Panc1 (cell line): ENCODE measurements at regions not wholly inside any gene's neighbourhood (a gene's known extent, or its start where the extent isn't known, plus 50 kb on each side); places are given as distances from the start of the nearest gene placed in this dataset.

Experiments used
- ATAC-seq: fragments of 200-7000 bp; cut with Tn5 transposase; 2 replicates; pipeline ENCODE4 v1.9.1; 2020; ENCODE audit warnings: mild to moderate bottlenecking, moderate library complexity
- BruUV-seq: library from RNA; stranded (reverse); fragments of 400-500 nt; replicated peaks from 2 replicates; lab custom pipeline; 2021; lab: Mats Ljungman, UMichigan
- CTCF ChIA-PET: fragments of 300-600 bp; sonication (Branson Sonifier 250); formaldehyde crosslinking; loops from one replicate; lab custom pipeline; 2022; ENCODE audit warnings: antibody characterized with exemption; lab: Charles Lee
- POLR2A ChIA-PET: fragments of 300-600 bp; sonication (Branson Sonifier 250); formaldehyde crosslinking; loops from one replicate; lab custom pipeline; 2022; ENCODE audit warnings: antibody characterized with exemption; lab: Charles Lee
- DNase-seq: peaks from one replicate; pipeline ENCODE4 v3.0.0-alpha.2; 2010; ENCODE audit warnings: low read depth, low spot score
- H3K27ac ChIP-seq: 2 replicates; pipeline ENCODE4 v1.5.1; 2011; ENCODE audit warnings: mild to moderate bottlenecking, low read length, inconsistent platforms
- H3K27me3 ChIP-seq: fragments of 200-500 bp; sonication (Bioruptor generic); 2 replicates; pipeline ENCODE4 v1.6.0; 2014; ENCODE audit warnings: low read length, inconsistent platforms; ENCODE audit not compliant: control insufficient read depth, insufficient read depth
- H3K36me3 ChIP-seq: fragments of 200-500 bp; sonication (Bioruptor generic); 2 replicates; pipeline ENCODE4 v1.5.1; 2014; ENCODE audit warnings: inconsistent platforms, mild to moderate bottlenecking, low read length, moderate library complexity; ENCODE audit not compliant: control insufficient read depth, insufficient read depth
- H3K4me1 ChIP-seq: 2 replicates; pipeline ENCODE4 v1.5.1; 2011; ENCODE audit warnings: inconsistent platforms, mild to moderate bottlenecking, low read length, moderate library complexity; ENCODE audit not compliant: control insufficient read depth, insufficient read depth
- H3K4me3 ChIP-seq, 2 experiments: 2 replicates each; pipeline ENCODE4 v1.5.1; 2011 to 2012; ENCODE audit warnings: low read depth in 2 of 2, low read length in 2 of 2, mild to moderate bottlenecking in 2 of 2, inconsistent platforms in 1 of 2, moderate library complexity in 1 of 2
- H3K9me3 ChIP-seq: fragments of 200-500 bp; sonication (Bioruptor generic); 2 replicates; pipeline ENCODE4 v1.5.1; 2014; ENCODE audit warnings: low read depth, mild to moderate bottlenecking, inconsistent platforms, low read length, moderate library complexity; ENCODE audit not compliant: control insufficient read depth, insufficient read depth
- POLR2AphosphoS5 ChIP-seq: IDR thresholded peaks from 2 replicates; pipeline ENCODE4 v1.6.1; 2012; ENCODE audit warnings: mild to moderate bottlenecking, low read depth, low read length, moderate library complexity
- SIN3A ChIP-seq: IDR thresholded peaks from 2 replicates; pipeline ENCODE4 v1.6.1; 2012; ENCODE audit warnings: low read depth, mild to moderate bottlenecking, low read length, moderate library complexity, borderline replicate concordance; ENCODE audit not compliant: insufficient read depth
- TCF7L2 ChIP-seq: IDR thresholded peaks from 2 replicates; pipeline ENCODE4 v1.6.1; 2011; ENCODE audit warnings: mild to moderate bottlenecking, low read depth, low read length, inconsistent platforms
- in situ Hi-C: cut with HindIII; loops from 2 replicates; pipeline ENCODE4 v1.10.0; 2016; ENCODE audit warnings: low sequenced_read_pairs, low pct_unique_long_range_greater_than_20kb
- intact Hi-C: fragments of 100-400 bp; cut with micrococcal nuclease; formaldehyde crosslinking; loops from one replicate; pipeline ENCODE4 v1.10.0; 2022; ENCODE audit not compliant: unreplicated experiment
- TF ChIP-seq, protein P1 (sequence below): fragments of 450-650 bp; IDR thresholded peaks from 2 replicates; pipeline ENCODE4 v1.5.1; 2017; ENCODE audit warnings: mild to moderate bottlenecking
- TF ChIP-seq, protein P2 (sequence below), 2 experiments: IDR thresholded peaks; 2 replicates each; pipeline ENCODE4 v1.6.1; 2011 to 2012; ENCODE audit warnings: low read depth in 2 of 2, control low read depth in 1 of 2, low read length in 1 of 2, mild to moderate bottlenecking in 1 of 2, moderate library complexity in 1 of 2; ENCODE audit not compliant: insufficient read depth in 1 of 2

- ATAC-seq: no peak
Measured at GRCh38 chr18:38633333-38633732, 1067.7 kb upstream of the CELF4 start.

DNA sequence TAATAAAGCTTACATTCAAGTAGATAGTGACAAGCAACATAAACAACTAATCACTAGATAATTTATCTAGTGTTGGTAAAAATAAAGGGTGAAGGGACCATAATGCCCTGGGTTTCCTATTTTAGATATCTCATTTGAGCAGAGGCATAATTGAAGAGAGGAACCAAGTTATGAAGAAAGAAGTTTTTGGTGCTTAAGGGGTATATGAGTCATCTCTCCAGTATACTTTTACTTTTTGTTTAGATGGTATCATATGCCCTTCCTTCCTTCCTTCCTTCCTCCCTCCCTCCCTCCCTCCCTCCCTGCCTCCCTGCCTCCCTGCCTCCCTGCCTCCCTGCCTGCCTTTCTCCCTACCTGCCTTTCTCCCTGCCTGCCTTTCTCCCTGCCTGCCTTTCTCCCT is 1053.5 kb upstream of the CELF4 start:
- Histone ChIP-seq H3K27me3 (no peaks in the 10 kb centered on the region), H3K4me1 (no peaks in the 10 kb centered on the region), H3K36me3 (no peaks in the 10 kb centered on the region), H3K4me3 (no peak overlapping the region), H3K27ac (no peak overlapping the region), H3K9me3 (no peaks in the 10 kb centered on the region)
- in situ Hi-C loops (no loop called here), intact Hi-C loops (no loop called here)
- no peak for TF ChIP-seq TCF7L2
- TF ChIP-seq POLR2AphosphoS5: no peak
- no peak for TF ChIP-seq SIN3A
- TF ChIP-seq, protein P1, sequence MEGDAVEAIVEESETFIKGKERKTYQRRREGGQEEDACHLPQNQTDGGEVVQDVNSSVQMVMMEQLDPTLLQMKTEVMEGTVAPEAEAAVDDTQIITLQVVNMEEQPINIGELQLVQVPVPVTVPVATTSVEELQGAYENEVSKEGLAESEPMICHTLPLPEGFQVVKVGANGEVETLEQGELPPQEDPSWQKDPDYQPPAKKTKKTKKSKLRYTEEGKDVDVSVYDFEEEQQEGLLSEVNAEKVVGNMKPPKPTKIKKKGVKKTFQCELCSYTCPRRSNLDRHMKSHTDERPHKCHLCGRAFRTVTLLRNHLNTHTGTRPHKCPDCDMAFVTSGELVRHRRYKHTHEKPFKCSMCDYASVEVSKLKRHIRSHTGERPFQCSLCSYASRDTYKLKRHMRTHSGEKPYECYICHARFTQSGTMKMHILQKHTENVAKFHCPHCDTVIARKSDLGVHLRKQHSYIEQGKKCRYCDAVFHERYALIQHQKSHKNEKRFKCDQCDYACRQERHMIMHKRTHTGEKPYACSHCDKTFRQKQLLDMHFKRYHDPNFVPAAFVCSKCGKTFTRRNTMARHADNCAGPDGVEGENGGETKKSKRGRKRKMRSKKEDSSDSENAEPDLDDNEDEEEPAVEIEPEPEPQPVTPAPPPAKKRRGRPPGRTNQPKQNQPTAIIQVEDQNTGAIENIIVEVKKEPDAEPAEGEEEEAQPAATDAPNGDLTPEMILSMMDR: no peak
- TF ChIP-seq, protein P2, sequence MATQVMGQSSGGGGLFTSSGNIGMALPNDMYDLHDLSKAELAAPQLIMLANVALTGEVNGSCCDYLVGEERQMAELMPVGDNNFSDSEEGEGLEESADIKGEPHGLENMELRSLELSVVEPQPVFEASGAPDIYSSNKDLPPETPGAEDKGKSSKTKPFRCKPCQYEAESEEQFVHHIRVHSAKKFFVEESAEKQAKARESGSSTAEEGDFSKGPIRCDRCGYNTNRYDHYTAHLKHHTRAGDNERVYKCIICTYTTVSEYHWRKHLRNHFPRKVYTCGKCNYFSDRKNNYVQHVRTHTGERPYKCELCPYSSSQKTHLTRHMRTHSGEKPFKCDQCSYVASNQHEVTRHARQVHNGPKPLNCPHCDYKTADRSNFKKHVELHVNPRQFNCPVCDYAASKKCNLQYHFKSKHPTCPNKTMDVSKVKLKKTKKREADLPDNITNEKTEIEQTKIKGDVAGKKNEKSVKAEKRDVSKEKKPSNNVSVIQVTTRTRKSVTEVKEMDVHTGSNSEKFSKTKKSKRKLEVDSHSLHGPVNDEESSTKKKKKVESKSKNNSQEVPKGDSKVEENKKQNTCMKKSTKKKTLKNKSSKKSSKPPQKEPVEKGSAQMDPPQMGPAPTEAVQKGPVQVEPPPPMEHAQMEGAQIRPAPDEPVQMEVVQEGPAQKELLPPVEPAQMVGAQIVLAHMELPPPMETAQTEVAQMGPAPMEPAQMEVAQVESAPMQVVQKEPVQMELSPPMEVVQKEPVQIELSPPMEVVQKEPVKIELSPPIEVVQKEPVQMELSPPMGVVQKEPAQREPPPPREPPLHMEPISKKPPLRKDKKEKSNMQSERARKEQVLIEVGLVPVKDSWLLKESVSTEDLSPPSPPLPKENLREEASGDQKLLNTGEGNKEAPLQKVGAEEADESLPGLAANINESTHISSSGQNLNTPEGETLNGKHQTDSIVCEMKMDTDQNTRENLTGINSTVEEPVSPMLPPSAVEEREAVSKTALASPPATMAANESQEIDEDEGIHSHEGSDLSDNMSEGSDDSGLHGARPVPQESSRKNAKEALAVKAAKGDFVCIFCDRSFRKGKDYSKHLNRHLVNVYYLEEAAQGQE (IDR thresholded peaks at IDR 0.05; ENCODE audit: insufficient read depth in 1 of 2, low read depth in 2 of 2, low read length in 1 of 2): no peak
- ATAC-seq (no peak), DNase-seq (no peak)
- BruUV-seq: no TSS peak
- ChIA-PET CTCF (no interaction called here), POLR2A (no interaction called here)

More at GRCh38 chr18:38633333-38633732, 1067.7 kb upstream of the CELF4 start:
- TF ChIP-seq, protein P2 (IDR thresholded peaks at IDR 0.05; ENCODE audit: insufficient read depth in 1 of 2, low read depth in 2 of 2, low read length in 1 of 2): no peak
- TF ChIP-seq POLR2AphosphoS5 (no peak), TCF7L2 (no peak), SIN3A (no peak)
- TF ChIP-seq, protein P1: no peak
- ChIA-PET CTCF (no interaction called here), POLR2A (no interaction called here)
- Histone ChIP-seq H3K27me3 (no peaks in the 10 kb centered on the region), H3K27ac (no peak overlapping the region), H3K36me3 (no peaks in the 10 kb centered on the region), H3K4me3 (no peak overlapping the region), H3K9me3 (no peaks in the 10 kb centered on the region), H3K4me1 (no peaks in the 10 kb centered on the region)
- in situ Hi-C loops: no loop called here
- intact Hi-C loops: no loop called here
- BruUV-seq: no TSS peak
- no peak for DNase-seq
